WI38 (cell line): ENCODE measurements at regions not wholly inside any gene's neighbourhood (a gene's known extent, or its start where the extent isn't known, plus 50 kb on each side); places are given as distances from the start of the nearest gene placed in this dataset.
"Not testable (repeated sequence)": the region's sequence is repeated elsewhere in the genome, so short reads cannot be mapped to it uniquely, and the experiment has no call there.

Experiments
- H3K4me3 ChIP-seq: 2 replicates; pipeline ENCODE4 v1.5.1; 2011; ENCODE audit warnings: low read depth, mild to moderate bottlenecking, control low read depth, low read length
- TF ChIP-seq, protein P1 (sequence below): IDR thresholded peaks from 2 replicates; pipeline ENCODE4 v1.5.1; 2012; ENCODE audit warnings: low read depth, mild to moderate bottlenecking, control low read depth, low read length

DNA sequence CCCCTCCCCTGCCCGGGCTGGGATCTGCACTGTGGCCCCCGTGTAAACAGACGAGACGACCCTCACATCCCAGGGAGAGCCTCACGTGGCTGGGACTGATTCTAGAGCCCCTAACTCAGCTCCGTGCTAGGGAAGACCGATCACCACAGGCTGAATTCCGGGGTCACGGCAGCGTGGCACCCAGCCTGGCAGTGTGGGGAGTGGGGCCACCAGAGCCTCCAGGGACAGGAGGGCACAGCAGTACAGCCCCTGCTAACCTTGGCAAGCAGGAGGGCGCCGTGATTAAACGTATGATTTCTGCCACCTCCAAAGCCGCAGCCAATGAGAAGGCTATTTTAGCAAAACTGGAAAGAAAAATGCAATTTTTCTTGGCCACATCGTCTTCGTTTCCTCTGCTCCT, 188.3 kb downstream of the NPIPB11 start:
- not testable (repeated sequence) for H3K4me3 ChIP-seq

- not testable (repeated sequence) for H3K4me3 ChIP-seq
Observed at GRCh38 chr16:29217752-29218126, 188.8 kb downstream of the NPIPB11 start.

GRCh38 chr16:29217104-29217751, 189.3 kb downstream of the NPIPB11 start:
- not testable (repeated sequence) for H3K4me3 ChIP-seq

DNA sequence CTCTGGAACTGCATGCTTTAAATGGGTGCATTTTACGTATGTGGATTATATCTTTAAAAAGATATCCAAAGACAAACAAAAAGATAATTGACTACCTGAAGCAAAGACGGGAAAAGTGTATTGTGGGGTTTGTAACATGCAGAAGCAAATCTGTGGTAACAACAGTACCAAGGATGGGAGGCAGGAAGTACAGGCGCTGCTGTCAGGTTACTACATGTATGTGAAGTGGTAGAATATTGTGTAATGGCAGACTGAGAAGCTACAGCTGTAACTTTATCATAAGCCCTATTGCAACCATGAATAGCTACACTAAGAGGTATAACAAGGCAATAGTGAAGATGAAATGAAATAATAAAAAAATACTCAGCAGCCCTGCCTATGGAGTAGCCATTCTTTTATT, 192.7 kb downstream of the NPIPB11 start:
- H3K4me3 ChIP-seq = not testable (repeated sequence)

DNA sequence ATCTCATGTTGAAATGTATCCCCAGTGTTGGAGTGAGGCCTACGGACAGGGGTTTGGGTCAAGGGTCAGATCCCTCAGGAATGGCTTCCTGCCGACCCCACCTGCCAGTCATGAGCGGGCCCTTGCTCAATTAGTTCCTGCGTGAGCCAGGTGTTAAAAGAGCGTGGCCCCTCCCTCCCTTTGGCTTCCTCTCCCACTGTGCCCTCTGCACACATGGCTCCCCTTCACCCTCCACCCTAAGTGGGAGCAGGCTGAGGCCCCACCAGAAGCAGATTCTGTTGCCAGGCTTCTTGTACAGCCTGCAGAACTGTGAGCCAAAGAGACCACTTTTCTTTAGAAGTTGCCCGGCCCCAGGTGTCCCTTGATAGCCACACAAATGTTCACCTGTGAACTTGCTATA, 193.3 kb downstream of the NPIPB11 start:
- not testable (repeated sequence) for H3K4me3 ChIP-seq

DNA sequence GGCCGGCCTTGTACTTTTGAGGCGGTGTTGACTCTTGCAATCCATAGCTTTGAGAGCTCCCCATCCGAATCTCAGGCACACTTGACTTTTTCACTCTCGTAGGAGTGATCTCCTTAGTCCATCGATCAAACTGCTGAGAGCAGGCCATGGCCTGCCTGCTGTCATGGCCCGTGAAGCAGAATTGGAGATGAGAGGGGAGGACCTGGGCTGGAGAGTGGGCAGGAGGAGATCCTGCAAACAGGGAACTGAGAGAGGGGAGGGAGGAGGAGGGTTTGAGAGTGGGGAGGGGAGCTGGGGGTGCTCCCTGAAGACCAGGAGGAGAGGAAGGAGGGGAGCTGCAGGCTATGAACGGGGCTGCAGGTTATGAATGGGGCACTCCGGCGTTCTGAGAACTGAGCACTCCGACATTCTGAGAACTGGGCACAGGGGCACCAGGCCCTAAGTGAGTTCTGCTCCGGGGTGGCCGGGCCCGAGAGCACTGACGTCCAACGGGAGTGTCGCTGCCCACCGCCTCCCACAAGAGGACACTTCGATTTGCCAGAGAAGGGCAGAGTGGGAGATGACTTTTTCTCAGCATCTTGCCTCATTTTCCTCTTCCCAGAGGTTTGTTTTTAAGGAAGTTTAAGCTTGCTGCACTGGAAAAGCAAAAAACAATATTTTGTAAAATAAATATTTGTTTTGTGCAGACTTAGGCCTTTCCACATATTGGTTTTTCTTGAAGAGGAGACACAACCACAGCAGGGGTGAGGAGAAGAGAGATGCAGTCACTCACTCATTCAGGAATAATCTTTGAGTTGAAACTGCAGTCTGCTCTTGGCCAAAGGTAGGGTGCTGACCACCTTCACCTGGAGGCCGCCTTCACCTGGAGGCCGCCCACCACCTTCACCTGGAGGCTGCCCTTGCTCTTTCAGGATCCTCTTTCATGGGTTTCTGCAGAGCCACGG, 194.2 kb downstream of the NPIPB11 start:
- not testable (repeated sequence) for H3K4me3 ChIP-seq

GRCh38 chr16:29211456-29211855, 195.1 kb downstream of the NPIPB11 start:
- H3K4me3 ChIP-seq = not testable (repeated sequence)

- not testable (repeated sequence) for H3K4me3 ChIP-seq
Observed at GRCh38 chr16:29210299-29211150, 196.0 kb downstream of the NPIPB11 start.

DNA sequence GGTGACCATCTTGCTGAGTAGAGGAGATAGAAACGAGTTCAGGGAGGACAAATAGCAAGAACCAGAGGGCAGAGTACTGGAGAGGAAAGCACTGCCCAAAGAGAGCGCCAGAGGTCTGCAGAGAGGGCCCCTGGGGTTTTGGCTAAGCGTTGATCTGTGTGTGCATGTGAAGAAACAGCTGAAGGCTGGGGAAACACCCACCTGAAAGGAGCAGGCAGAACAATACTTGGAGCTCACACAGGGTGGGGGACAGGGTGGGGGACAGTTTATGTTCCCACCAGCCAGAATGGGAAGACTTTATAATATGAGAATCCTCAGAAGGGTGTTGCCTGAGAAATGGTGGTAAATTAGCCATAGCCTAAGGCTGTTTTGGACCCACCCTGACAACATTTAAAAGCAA, 200.4 kb downstream of the NPIPB11 start:
- not testable (repeated sequence) for H3K4me3 ChIP-seq

DNA sequence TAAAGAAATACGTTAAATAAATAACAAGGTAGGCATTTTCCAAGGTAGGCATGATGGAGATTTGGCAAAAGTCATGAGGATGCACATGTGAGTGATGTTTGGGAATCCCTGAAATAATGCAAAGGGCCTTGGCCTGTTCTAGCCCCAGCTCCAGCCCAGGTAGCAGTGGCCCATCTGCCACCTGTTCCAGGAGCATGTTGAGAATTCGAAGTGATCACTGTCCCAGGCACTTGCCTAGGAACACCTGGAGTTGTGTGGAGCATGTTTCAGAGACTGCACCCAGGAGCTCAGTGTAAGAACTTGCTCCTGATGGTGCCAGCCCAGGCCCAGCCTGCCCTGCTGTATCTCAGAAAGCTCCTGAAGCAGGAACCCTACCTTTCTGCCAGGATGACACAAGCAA, 201.4 kb downstream of the NPIPB11 start:
- not testable (repeated sequence) for H3K4me3 ChIP-seq

DNA sequence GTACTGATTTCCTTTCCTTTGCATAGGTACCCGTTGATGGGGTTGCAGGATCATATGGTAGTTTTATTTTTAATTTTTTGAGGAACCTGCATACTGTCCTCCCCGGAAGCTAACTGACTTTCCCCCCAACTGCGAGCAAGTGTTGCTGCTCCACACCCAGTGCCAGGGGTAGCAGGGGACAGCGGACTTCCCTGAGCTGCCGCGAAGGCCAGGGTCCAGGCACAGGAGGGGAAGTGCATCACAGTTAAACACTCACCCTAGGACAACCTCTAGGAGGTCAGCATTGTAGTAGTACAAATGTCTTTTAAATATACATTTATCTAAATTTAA, 201.7 kb downstream of the NPIPB11 start:
- no peak overlapping the region for H3K4me3 ChIP-seq
- TF ChIP-seq, protein P1, sequence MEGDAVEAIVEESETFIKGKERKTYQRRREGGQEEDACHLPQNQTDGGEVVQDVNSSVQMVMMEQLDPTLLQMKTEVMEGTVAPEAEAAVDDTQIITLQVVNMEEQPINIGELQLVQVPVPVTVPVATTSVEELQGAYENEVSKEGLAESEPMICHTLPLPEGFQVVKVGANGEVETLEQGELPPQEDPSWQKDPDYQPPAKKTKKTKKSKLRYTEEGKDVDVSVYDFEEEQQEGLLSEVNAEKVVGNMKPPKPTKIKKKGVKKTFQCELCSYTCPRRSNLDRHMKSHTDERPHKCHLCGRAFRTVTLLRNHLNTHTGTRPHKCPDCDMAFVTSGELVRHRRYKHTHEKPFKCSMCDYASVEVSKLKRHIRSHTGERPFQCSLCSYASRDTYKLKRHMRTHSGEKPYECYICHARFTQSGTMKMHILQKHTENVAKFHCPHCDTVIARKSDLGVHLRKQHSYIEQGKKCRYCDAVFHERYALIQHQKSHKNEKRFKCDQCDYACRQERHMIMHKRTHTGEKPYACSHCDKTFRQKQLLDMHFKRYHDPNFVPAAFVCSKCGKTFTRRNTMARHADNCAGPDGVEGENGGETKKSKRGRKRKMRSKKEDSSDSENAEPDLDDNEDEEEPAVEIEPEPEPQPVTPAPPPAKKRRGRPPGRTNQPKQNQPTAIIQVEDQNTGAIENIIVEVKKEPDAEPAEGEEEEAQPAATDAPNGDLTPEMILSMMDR = no peak

GRCh38 chr16:29203933-29204805, 202.3 kb downstream of the NPIPB11 start:
- not testable (repeated sequence) for H3K4me3 ChIP-seq

- not testable (repeated sequence) for H3K4me3 ChIP-seq
Observed at GRCh38 chr16:29203046-29203932, 203.2 kb downstream of the NPIPB11 start.

DNA sequence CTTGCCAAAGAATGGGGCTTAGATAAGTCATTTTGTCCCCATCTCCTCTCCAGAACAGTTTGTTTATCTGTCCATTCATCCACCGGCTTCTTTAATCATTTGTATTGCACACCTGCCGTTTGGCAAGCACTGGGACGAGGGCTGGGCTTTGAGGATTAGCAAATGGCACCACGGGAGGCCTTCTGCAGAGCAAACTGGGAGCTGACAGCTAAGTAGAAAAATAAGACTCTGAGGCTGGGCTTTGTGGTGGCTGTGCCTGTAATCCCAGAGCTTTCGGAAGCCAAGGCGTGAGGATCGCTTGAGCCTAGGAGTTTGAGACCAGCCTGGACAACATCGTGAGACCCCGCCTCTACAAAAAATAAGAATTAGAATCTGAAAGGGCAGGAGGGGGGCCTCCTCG, 203.9 kb downstream of the NPIPB11 start:
- not testable (repeated sequence) for H3K4me3 ChIP-seq

GRCh38 chr16:29202025-29202632, 204.4 kb downstream of the NPIPB11 start:
- H3K4me3 ChIP-seq = not testable (repeated sequence)

DNA sequence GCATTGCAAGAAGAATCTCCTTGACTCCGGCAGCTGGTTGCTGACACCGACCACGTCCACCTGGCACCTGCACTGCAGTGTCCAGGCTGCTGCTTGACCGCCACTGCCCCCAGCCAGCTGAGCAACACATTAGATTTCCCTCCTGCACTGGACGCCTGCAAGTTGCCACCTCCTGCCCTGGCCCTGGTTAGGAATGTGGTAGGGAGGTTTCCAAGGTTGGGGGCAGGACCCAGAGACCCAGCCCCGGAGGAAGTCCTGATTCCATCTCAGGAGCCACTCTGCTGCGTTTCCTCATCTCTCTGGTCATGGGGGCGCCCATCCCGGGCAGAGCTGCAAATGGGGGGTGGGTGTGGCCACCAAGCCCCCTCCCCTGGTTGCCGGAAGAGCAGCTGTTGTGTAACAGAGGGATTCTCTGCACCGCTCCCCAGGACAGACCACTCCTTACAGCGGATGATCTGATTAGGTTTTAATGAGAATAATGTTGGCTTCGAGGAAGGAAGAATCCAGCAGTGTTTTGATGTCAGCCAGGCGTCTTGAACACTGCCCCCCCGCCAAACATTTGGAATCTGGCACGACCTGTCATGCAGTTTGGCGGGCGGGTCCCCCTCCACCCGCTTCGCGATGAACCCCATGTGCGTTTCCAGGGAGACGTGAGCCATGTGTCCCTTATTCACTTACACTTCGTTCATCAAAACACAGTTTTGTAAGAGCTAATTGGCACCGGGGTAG, 205.1 kb downstream of the NPIPB11 start:
- not testable (repeated sequence) for H3K4me3 ChIP-seq

- not testable (repeated sequence) for H3K4me3 ChIP-seq
Observed at GRCh38 chr16:29200681-29201080, 205.8 kb downstream of the NPIPB11 start.
